Choroid plexus epithelial cell (primary cell): ENCODE measurements at regions not wholly inside any gene's neighbourhood (a gene's known extent, or its start where the extent isn't known, plus 50 kb on each side); places are given as distances from the start of the nearest gene placed in this dataset.

Experiments
- DNase-seq: peaks from one replicate; pipeline ENCODE4 v3.0.0-alpha.2; 2010; ENCODE audit warnings: low read depth
- H3K4me3 ChIP-seq: 2 replicates; pipeline ENCODE4 v1.5.1; 2011; ENCODE audit warnings: low read depth, mild to moderate bottlenecking, control low read depth, low read length, moderate library complexity
- TF ChIP-seq, protein P1 (sequence below): conservative IDR thresholded peaks from 2 replicates; pipeline ENCODE4 v1.5.1; 2011; ENCODE audit warnings: low read depth, mild to moderate bottlenecking, control low read depth, inconsistent platforms, low read length, moderate library complexity

DNA sequence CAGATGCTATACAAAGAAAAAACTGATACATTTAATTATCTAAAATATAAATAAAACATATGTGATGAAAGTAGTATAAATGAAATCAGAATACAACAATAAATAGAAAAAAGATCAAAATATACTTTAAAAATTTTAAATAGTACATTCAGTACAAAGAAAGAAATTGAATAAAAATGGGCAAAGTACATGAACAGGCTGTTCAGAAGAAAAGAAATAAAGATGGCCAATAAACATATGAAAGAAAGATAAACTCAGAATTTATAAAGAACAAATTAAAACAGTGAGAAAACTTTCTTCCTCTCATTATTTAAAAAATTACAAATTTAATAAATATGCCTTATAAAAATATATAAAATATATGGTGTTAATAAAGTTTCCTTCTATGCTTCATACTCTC, 50.5 kb upstream of the AMOTL1 start:
- no peak overlapping the region for H3K4me3 ChIP-seq
- TF ChIP-seq, protein P1, sequence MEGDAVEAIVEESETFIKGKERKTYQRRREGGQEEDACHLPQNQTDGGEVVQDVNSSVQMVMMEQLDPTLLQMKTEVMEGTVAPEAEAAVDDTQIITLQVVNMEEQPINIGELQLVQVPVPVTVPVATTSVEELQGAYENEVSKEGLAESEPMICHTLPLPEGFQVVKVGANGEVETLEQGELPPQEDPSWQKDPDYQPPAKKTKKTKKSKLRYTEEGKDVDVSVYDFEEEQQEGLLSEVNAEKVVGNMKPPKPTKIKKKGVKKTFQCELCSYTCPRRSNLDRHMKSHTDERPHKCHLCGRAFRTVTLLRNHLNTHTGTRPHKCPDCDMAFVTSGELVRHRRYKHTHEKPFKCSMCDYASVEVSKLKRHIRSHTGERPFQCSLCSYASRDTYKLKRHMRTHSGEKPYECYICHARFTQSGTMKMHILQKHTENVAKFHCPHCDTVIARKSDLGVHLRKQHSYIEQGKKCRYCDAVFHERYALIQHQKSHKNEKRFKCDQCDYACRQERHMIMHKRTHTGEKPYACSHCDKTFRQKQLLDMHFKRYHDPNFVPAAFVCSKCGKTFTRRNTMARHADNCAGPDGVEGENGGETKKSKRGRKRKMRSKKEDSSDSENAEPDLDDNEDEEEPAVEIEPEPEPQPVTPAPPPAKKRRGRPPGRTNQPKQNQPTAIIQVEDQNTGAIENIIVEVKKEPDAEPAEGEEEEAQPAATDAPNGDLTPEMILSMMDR = no peak
- no peak for DNase-seq
